ENCODE measurements at regions not wholly inside any gene's neighbourhood (a gene's known extent, or its start where the extent isn't known, plus 50 kb on each side); places are given as distances from the start of the nearest gene placed in this dataset.

- no peak for TF ChIP-seq CTCF (IDR thresholded peaks at IDR 0.05; ENCODE audit: control extremely low read depth, extremely low read depth, low read depth, missing control alignments)
- ChIA-PET CTCF (no interaction called here), POLR2A (no interaction called here)
- DNase-seq (ENCODE audit: extremely low spot score), result no peak
Observed at GRCh38 chrX:36508042-36508441, 500.1 kb upstream of the FAM47C start.

- DNase-seq (ENCODE audit: extremely low spot score), result no peak
- TF ChIP-seq CTCF (IDR thresholded peaks at IDR 0.05; ENCODE audit: control extremely low read depth, extremely low read depth, low read depth, missing control alignments), result no peak
- ChIA-PET POLR2A (no interaction called here), CTCF (no interaction called here)
Observed at GRCh38 chrX:36510736-36511135, 497.4 kb upstream of the FAM47C start.

- TF ChIP-seq CTCF (IDR thresholded peaks at IDR 0.05; ENCODE audit: control extremely low read depth, extremely low read depth, low read depth, missing control alignments), result no peak
- ChIA-PET CTCF (no interaction called here), POLR2A (no interaction called here)
- DNase-seq (ENCODE audit: extremely low spot score), result no peak
Observed at GRCh38 chrX:36528661-36529060, 479.5 kb upstream of the FAM47C start.

GRCh38 chrX:36534900-36535299 lies 473.3 kb upstream of the FAM47C start:
- no peak for TF ChIP-seq CTCF (IDR thresholded peaks at IDR 0.05; ENCODE audit: control extremely low read depth, extremely low read depth, low read depth, missing control alignments)
- CTCF ChIA-PET, result interaction anchor here (1.2 to 1.6 kb wide), 2 partner anchors 8 to 11 kb away, joined by 3 to 5 read pairs; no protein-coding TSS in a partner anchor
- POLR2A ChIA-PET, result no interaction called here
- no peak for DNase-seq (ENCODE audit: extremely low spot score)

- CTCF ChIA-PET, result interaction anchor here (1.2 kb wide), 1 partner anchor 9 kb away, joined by 5 read pairs; no protein-coding TSS in a partner anchor
- TF ChIP-seq CTCF (IDR thresholded peaks at IDR 0.05; ENCODE audit: control extremely low read depth, extremely low read depth, low read depth, missing control alignments), result no peak
Observed at GRCh38 chrX:36543499-36543898, 464.7 kb upstream of the FAM47C start.

GRCh38 chrX:36562986-36563385 lies 445.2 kb upstream of the FAM47C start:
- CTCF ChIA-PET, result no interaction called here
- TF ChIP-seq CTCF (IDR thresholded peaks at IDR 0.05; ENCODE audit: control extremely low read depth, extremely low read depth, low read depth, missing control alignments), result no peak
- POLR2A ChIA-PET, result no interaction called here
- no peak for DNase-seq (ENCODE audit: extremely low spot score)

More at GRCh38 chrX:36543499-36543898, 464.7 kb upstream of the FAM47C start:
- DNase-seq (ENCODE audit: extremely low spot score), result no peak
- POLR2A ChIA-PET, result no interaction called here

GRCh38 chrX:36568946-36569345 lies 439.2 kb upstream of the FAM47C start:
- ChIA-PET CTCF (no interaction called here), POLR2A (no interaction called here)
- DNase-seq (ENCODE audit: extremely low spot score), result no peak
- no peak for TF ChIP-seq CTCF (IDR thresholded peaks at IDR 0.05; ENCODE audit: control extremely low read depth, extremely low read depth, low read depth, missing control alignments)

All from GM10248 (cell line).